ENCODE measurements at regions not wholly inside any gene's neighbourhood (a gene's known extent, or its start where the extent isn't known, plus 50 kb on each side); places are given as distances from the start of the nearest gene placed in this dataset.

GRCh38 chr2:30379481-30379880 is 67.6 kb upstream of the LCLAT1 start:
- TF ChIP-seq EZH2phosphoT487 (IDR thresholded peaks at IDR 0.05; ENCODE audit: borderline replicate concordance) (no peak), CTCF (conservative IDR thresholded peaks at IDR 0.05; ENCODE audit: low read length) (no peak)
- no peak overlapping the region for H3K4me2 ChIP-seq (ENCODE audit: low read depth, low read length, poor library complexity, severe bottlenecking)

GRCh38 chr2:30380824-30381223 is 66.2 kb upstream of the LCLAT1 start:
- Histone ChIP-seq H3K36me3 (ENCODE audit: insufficient read depth, low read length) (no peaks in the 10 kb centered on the region), H3K79me2 (ENCODE audit: insufficient read depth, low read length) (no peaks in the 10 kb centered on the region), H3K9me2 (replicated peaks; ENCODE audit: low read depth, low read length) (no peaks in the 10 kb centered on the region), H2AFZ (ENCODE audit: low read length) (no peak overlapping the region), H3K4me2 (ENCODE audit: low read depth, low read length, poor library complexity, severe bottlenecking) (no peak overlapping the region), H3K4me1 (ENCODE audit: insufficient read depth, low read length, poor library complexity, severe bottlenecking) (no peaks in the 10 kb centered on the region), H3K9ac (ENCODE audit: low read depth, low read length, poor library complexity, severe bottlenecking) (no peak overlapping the region), H3K4me3 (ENCODE audit: low read length, poor library complexity, severe bottlenecking) (no peak overlapping the region), H4K20me1 (ENCODE audit: insufficient read depth, low read length, poor library complexity, severe bottlenecking) (no peaks in the 10 kb centered on the region), H3F3A (ENCODE audit: low read depth) (no peaks in the 10 kb centered on the region), H3K9me3 (ENCODE audit: insufficient read depth, low read depth, low read length) (no peaks in the 10 kb centered on the region), H3K27me3 (ENCODE audit: insufficient read depth, low read length, poor library complexity, severe bottlenecking) (no peaks in the 10 kb centered on the region)
- TF ChIP-seq CTCF (conservative IDR thresholded peaks at IDR 0.05; ENCODE audit: low read length) (no peak), EZH2phosphoT487 (IDR thresholded peaks at IDR 0.05; ENCODE audit: borderline replicate concordance) (no peak)

More at GRCh38 chr2:30379481-30379880, 67.6 kb upstream of the LCLAT1 start:
- Histone ChIP-seq H3K36me3 (ENCODE audit: insufficient read depth, low read length) (no peaks in the 10 kb centered on the region), H3K27me3 (ENCODE audit: insufficient read depth, low read length, poor library complexity, severe bottlenecking) (no peaks in the 10 kb centered on the region), H3F3A (ENCODE audit: low read depth) (no peaks in the 10 kb centered on the region), H3K4me1 (ENCODE audit: insufficient read depth, low read length, poor library complexity, severe bottlenecking) (no peaks in the 10 kb centered on the region), H3K9me3 (ENCODE audit: insufficient read depth, low read depth, low read length) (no peaks in the 10 kb centered on the region), H3K4me3 (ENCODE audit: low read length, poor library complexity, severe bottlenecking) (no peak overlapping the region), H4K20me1 (ENCODE audit: insufficient read depth, low read length, poor library complexity, severe bottlenecking) (no peaks in the 10 kb centered on the region), H3K9ac (ENCODE audit: low read depth, low read length, poor library complexity, severe bottlenecking) (no peak overlapping the region), H3K79me2 (ENCODE audit: insufficient read depth, low read length) (no peaks in the 10 kb centered on the region), H2AFZ (ENCODE audit: low read length) (no peak overlapping the region), H3K9me2 (replicated peaks; ENCODE audit: low read depth, low read length) (no peaks in the 10 kb centered on the region)

GRCh38 chr2:30382162-30382783 is 64.8 kb upstream of the LCLAT1 start:
- no peaks in the 10 kb centered on the region for H3K27me3 ChIP-seq (ENCODE audit: insufficient read depth, low read length, poor library complexity, severe bottlenecking)
- no peaks in the 10 kb centered on the region for H3K9me2 ChIP-seq (replicated peaks; ENCODE audit: low read depth, low read length)
- H3K4me3 ChIP-seq (ENCODE audit: low read length, poor library complexity, severe bottlenecking) = no peak overlapping the region
- H3K4me2 ChIP-seq (ENCODE audit: low read depth, low read length, poor library complexity, severe bottlenecking) = no peak overlapping the region
- no peaks in the 10 kb centered on the region for H4K20me1 ChIP-seq (ENCODE audit: insufficient read depth, low read length, poor library complexity, severe bottlenecking)
- no peaks in the 10 kb centered on the region for H3K4me1 ChIP-seq (ENCODE audit: insufficient read depth, low read length, poor library complexity, severe bottlenecking)
- no peak overlapping the region for H3K9ac ChIP-seq (ENCODE audit: low read depth, low read length, poor library complexity, severe bottlenecking)
- H3K9me3 ChIP-seq (ENCODE audit: insufficient read depth, low read depth, low read length) = no peaks in the 10 kb centered on the region
- H2AFZ ChIP-seq (ENCODE audit: low read length) = no peak overlapping the region
- no peaks in the 10 kb centered on the region for H3K79me2 ChIP-seq (ENCODE audit: insufficient read depth, low read length)
- TF ChIP-seq EZH2phosphoT487 (IDR thresholded peaks at IDR 0.05; ENCODE audit: borderline replicate concordance) (no peak), CTCF (conservative IDR thresholded peaks at IDR 0.05; ENCODE audit: low read length) (no peak)
- no peaks in the 10 kb centered on the region for H3F3A ChIP-seq (ENCODE audit: low read depth)
- H3K36me3 ChIP-seq (ENCODE audit: insufficient read depth, low read length) = no peaks in the 10 kb centered on the region

Data from Loucy (cell line).